Fibroblast of skin of back (primary cell): ENCODE measurements at regions not wholly inside any gene's neighbourhood (a gene's known extent, or its start where the extent isn't known, plus 50 kb on each side); places are given as distances from the start of the nearest gene placed in this dataset.
"Not testable (repeated sequence)": the region's sequence is repeated elsewhere in the genome, so short reads cannot be mapped to it uniquely, and the experiment has no call there.

ENCODE experiments used
- DNase-seq: peaks from one replicate; pipeline ENCODE4 v3.0.0-alpha.2; 2013

DNA sequence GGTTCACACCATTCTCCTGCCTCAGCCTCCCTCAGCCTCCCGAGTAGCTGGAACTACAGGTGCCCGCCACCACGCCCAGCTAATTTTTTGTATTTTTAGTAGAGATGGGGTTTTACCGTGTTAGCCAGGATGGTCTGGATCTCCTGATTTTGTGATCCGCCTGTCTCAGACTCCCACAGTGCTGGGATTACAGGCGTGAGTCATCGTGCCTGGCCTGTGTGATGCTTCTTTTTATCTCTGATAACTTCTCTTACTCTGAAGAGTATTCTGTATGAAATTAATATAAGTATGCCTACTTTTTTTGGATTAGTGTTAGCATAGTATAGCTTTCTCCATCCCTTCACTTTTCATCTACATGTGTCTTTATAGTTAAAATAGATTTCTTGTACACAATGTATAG is 180.8 kb upstream of the GALNT15 start:
- DNase-seq = not testable (repeated sequence)

DNA sequence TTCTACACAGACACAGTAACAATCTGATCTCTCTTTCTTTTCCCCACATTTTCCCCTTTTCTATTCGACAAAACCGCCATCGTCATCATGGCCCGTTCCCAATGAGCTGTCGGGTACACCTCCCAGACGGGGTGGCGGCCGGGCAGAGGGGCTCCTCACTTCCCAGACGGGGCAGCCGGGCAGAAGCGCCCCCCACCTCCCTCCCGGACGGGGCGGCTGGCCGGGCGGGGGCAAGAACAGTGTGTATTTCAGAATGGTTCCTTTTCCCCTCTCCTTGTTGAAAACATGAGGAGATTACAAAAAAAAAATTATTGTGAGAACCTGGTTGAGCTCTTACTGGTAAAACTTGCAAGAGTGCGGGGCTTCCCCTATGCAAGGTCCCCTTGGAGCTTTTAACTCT is 178.0 kb upstream of the GALNT15 start:
- DNase-seq = not testable (repeated sequence)

- no peak for DNase-seq
Measured at GRCh38 chr3:15997274-15997943, 177.1 kb upstream of the GALNT15 start.

DNA sequence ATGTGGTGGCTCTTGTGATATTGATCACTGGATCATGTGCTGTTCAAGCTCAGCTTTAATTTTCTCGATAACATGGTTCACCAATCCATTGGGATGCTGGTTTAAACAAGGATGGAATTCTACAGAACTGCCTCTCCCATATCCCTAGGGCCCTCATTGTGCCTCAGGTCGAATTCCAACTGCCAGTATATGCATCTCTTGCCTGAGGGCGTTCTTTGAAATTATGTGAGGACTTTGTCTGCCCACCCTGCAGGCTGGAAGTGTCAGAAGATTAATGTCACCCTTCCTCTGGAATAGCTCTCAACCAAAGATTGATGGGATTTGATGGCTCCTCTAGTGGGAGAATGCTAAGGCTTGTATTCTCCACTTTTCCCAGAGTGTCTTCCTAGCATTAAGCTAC is 175.6 kb upstream of the GALNT15 start:
- no peak for DNase-seq

DNA sequence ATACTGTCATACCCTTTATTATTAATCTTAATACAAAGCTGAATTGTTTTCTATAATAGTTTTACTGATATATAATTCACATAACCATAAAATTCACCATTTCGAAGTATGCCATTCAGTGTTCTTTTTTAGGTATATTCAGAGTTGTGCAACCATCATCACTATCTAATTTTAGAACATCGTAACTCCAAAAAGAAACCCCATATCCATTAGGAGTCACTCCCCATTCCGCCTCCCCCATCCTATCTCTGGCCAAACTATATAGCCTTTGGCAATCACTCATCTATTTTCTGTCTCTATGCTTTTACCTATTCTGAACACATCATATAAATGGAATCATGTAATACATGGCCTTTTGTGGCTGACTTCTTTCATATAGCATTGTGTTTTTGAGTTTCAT is 169.7 kb upstream of the GALNT15 start:
- DNase-seq = no peak

DNA sequence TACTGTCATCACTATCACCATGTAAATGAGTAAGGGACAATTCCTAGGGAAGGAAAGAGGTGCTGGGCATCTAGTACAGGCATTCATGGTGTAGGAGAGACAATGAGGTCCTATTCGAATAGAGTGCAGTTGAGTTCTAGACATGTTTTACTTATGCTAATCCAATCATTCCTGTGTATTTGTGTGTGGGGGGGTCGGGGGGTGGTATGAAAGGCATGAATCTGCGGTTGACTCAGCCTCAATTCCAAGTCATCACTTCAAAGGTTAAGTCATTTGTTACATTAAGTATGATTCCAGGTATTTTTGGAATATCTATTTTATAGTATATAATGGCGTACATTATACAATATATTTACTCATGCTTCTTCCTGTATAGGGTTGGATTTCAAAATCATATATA is 163.1 kb upstream of the GALNT15 start:
- peak; percentile 74 for DNase-seq

DNA sequence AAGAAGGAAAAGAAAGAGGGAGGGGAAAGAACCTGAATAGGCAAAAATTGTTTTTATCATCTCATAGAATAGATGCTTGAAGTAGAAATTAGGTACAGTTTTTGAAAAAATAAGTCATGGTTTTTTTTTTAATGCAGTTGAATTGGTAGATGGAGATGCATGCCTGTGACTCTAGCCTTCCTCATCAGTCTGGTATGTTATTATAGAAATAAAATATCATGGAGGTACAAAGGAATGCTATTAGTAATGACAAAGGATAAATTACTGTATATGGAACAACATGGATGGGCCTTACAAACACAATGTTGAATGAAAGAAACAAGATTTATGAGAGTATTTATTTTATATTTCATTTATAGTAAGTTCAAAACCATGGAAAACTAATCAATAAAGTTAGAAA is 162.4 kb upstream of the GALNT15 start:
- peak; percentile 88 for DNase-seq

- peak; percentile 42 for DNase-seq
Measured at GRCh38 chr3:16013568-16013967, 160.9 kb upstream of the GALNT15 start.

DNA sequence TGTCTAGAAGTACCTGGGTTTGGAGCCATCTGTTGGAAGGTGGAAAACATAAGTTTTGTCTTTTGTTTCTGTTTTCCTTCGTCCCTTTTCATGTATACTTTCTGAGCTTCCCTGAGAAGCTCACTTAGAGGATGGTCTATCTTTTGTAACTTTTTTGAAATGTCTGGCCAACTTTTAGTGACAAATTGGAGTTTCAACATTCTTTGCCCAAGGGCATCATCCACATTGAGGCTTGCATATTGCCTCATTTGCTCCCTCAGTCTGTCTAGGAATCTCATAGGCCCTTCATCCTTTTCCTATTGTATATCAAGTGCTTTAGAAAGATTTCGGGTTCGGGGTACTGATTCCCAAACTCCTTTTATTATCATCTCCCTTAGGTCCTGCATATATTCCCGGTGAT is 152.7 kb upstream of the GALNT15 start:
- DNase-seq = not testable (repeated sequence)

GRCh38 chr3:16023881-16024280 is 150.6 kb upstream of the GALNT15 start:
- not testable (repeated sequence) for DNase-seq

DNA sequence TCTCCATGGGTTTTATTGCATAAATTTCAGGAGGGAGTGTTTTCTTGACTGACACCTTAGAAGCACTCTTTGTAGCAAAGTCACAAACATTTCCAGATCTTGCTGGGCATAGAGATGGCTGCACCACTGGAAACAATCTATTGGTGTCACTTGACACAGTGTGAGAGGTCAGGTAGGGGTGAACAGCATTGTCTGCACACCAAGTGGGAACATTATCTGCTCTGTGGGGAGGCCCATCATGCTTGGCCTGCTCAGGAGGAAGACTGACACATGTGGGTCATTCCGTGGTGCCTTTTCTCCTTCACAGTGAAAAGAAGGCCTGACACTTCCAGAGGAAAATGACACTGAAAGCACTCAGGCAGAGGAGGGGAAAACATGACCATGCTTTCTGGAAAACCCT is 149.9 kb upstream of the GALNT15 start:
- no peak for DNase-seq

DNA sequence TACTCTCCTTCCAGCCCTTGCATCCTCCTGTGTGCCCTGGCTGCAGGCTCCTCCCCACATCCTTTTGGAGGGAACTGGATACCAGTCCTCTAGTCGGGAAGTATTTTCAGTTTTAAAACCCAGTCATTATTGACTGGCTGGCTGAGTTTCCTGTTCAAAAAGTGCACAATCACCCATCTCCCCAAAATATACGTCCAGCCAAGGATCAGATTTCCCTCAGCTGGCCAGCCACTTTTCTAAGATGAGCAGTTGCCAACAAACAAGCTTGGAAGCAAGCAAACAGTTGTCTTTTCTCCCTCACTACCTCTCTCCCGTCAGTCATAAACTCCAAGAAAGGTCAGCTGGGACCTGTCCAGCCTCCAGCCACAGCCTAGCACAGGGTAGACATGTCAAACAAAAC is 147.7 kb upstream of the GALNT15 start:
- no peak for DNase-seq

DNA sequence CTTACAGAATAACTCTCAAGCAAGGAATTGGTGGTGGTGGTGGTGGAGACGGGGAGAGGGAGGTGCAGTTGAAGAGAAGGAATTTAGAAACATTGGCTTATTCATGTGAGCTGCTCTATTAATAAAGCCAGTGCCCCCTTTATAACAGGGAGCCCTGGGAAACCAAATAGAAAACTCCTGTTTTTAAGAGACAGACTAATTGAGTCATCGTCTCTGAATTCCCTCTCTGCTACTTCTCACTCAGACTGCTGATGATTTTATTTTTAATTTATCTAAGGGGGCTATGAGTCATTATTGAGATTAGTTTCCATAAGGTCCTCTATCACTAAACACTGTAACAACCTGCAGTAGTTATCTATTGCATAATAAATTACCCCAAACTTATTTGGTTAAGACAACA is 145.9 kb upstream of the GALNT15 start:
- DNase-seq = peak; percentile 86

- DNase-seq = no peak
Measured at GRCh38 chr3:16030342-16030741, 144.1 kb upstream of the GALNT15 start.

DNA sequence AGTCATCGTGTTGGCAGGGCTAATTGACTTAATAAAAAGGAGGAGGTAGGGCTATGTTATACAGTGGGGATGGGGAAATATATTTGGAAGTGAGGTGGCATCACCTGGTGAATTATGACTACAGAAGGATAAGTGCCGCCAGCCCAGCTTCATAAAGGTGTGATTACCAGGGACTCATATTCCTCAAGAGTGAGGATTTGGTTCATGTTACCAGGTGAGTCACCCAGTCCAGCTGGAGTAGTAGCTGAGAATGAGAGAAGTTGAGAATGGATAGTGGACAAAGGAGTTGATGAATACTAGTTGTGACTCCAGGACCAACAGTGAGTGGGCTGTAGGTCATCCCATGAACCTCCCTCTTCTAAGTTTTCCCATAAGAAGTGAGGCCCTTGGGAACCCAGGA is 143.0 kb upstream of the GALNT15 start:
- DNase-seq = no peak

DNA sequence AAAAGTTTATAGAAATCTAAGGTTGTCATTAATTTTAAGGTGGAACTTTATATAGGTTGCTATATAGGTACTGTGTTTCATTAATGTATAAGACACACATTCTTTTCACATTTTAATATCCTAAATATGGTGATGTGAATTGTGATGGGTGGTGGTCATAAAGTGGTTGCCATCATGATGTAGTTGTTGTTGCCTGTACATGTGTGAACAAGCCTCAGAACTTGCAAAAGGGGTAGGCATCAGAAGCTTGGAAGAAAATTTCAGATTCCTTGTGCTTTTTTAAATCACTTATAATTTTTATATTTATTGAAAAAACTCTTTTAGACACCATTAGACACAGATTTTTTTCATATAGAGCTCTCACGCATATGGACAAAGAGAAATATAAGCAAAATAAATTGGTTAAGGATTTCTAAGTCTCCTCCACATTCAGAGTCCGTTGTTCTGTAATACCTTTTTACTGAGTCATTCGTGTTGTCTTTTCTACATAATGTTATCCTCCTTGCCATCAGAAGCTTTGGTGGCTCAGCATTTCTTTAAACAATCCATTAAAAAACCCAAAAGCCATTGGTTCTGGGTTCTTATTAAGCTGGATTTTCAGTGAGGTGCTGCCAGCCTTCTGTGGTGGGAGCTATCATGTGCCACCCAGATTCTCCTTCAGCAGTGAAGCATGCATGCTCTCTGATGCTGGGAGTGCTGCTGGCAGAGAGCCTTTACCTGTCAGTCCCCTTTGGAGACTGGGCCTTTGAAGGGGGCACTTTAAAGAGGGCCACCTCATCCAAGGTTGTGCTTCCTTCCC is 140.4 kb upstream of the GALNT15 start:
- DNase-seq = peak; percentile 76

- no peak for DNase-seq
Measured at GRCh38 chr3:16040991-16041390, 133.5 kb upstream of the GALNT15 start.

GRCh38 chr3:16048435-16049318 is 125.8 kb upstream of the GALNT15 start:
- peak; percentile 77 for DNase-seq

- DNase-seq = no peak
Measured at GRCh38 chr3:16050641-16051467, 123.6 kb upstream of the GALNT15 start.

DNA sequence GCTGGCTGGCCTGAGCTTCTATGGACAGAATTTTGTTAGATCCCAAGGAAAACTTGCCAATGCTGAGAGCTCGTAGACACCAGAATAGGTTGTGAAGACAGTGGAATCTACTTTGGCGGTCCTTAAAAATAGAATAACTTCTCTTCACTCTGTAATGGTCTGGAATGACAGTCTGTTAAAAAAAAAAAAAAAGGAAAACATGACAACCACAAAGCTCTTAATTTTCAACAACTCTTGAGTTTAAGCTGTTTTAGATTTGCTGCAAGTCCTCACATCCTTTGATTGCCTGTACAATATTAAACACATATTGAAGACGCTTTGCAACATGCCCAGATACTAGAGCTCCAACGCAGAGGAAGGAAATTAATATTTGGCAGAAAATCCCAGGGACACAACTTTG is 122.8 kb upstream of the GALNT15 start:
- peak; percentile 32 for DNase-seq

DNA sequence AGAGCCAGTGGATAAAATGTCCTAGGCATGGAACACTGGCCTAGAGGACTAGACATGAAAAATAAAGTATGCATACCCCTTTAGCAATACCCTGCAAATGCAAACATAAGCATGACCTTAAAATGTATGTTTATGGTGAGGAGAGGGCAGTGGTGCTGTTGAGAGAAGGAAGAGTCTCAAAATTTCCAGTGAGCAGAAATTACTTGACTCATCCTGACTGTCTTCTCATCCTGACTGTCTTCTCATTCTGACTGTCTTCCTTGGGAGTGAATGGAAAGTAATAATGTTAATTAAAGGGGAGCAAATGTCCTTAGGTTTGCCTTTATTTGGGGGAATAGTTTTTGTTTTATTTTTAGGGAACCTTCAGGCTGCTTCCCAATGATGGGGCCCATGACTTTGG is 121.5 kb upstream of the GALNT15 start:
- peak; percentile 38 for DNase-seq

GRCh38 chr3:16053794-16054193 is 120.7 kb upstream of the GALNT15 start:
- no peak for DNase-seq
